Stimulated activated CD8-positive, alpha-beta memory T cell treated with anti-CD3 and anti-CD28 coated beads, Interleukin-7, amount 100 ng/mL, for 1 hour (primary cell): ENCODE measurements at regions not wholly inside any gene's neighbourhood (a gene's known extent, or its start where the extent isn't known, plus 50 kb on each side); places are given as distances from the start of the nearest gene placed in this dataset.

ENCODE experiments used
- DNase-seq, 2 donors: peaks; one replicate each; pipeline ENCODE4 v3.0.0-alpha.2; 2020; ENCODE audit warnings: low read depth in 2 of 2

- no peak for DNase-seq
Measured at GRCh38 chr1:222240536-222241181, 307.2 kb downstream of the HHIPL2 start.

GRCh38 chr1:222239130-222239529 is 308.8 kb downstream of the HHIPL2 start:
- no peak for DNase-seq

GRCh38 chr1:222234351-222234750 is 313.6 kb downstream of the HHIPL2 start:
- DNase-seq = no peak

GRCh38 chr1:222233444-222234158 is 314.3 kb downstream of the HHIPL2 start:
- no peak for DNase-seq

- no peak for DNase-seq
Measured at GRCh38 chr1:222232842-222233241, 315.1 kb downstream of the HHIPL2 start.

- no peak for DNase-seq
Measured at GRCh38 chr1:222229672-222230312, 318.1 kb downstream of the HHIPL2 start.

GRCh38 chr1:222225316-222225691 is 322.6 kb downstream of the HHIPL2 start:
- DNase-seq = no peak

GRCh38 chr1:222224636-222225315 is 323.1 kb downstream of the HHIPL2 start:
- no peak for DNase-seq

GRCh38 chr1:222224156-222224555 is 323.7 kb downstream of the HHIPL2 start:
- no peak for DNase-seq

GRCh38 chr1:222223010-222223409 is 324.9 kb downstream of the HHIPL2 start:
- DNase-seq = no peak

GRCh38 chr1:222216255-222216754 is 331.6 kb downstream of the HHIPL2 start:
- no peak for DNase-seq

- no peak for DNase-seq
Measured at GRCh38 chr1:222210776-222211175, 337.1 kb downstream of the HHIPL2 start.

GRCh38 chr1:222204475-222204874 is 343.4 kb downstream of the HHIPL2 start:
- no peak for DNase-seq

GRCh38 chr1:222202831-222203230 is 345.1 kb downstream of the HHIPL2 start:
- no peak for DNase-seq

GRCh38 chr1:222196736-222197135 is 351.2 kb downstream of the HHIPL2 start:
- no peak for DNase-seq

- no peak for DNase-seq
Measured at GRCh38 chr1:222196288-222196687, 351.6 kb downstream of the HHIPL2 start.

GRCh38 chr1:222195857-222196256 is 352.0 kb downstream of the HHIPL2 start:
- DNase-seq = no peak

- no peak for DNase-seq
Measured at GRCh38 chr1:222189218-222189617, 358.7 kb downstream of the HHIPL2 start.

GRCh38 chr1:222187566-222188332 is 360.2 kb downstream of the HHIPL2 start:
- DNase-seq = no peak

- no peak for DNase-seq
Measured at GRCh38 chr1:222182641-222183040, 365.3 kb downstream of the HHIPL2 start.

GRCh38 chr1:222181191-222181590 is 366.7 kb downstream of the HHIPL2 start:
- DNase-seq = no peak
